ENCODE measurements at regions not wholly inside any gene's neighbourhood (a gene's known extent, or its start where the extent isn't known, plus 50 kb on each side); places are given as distances from the start of the nearest gene placed in this dataset.

DNA sequence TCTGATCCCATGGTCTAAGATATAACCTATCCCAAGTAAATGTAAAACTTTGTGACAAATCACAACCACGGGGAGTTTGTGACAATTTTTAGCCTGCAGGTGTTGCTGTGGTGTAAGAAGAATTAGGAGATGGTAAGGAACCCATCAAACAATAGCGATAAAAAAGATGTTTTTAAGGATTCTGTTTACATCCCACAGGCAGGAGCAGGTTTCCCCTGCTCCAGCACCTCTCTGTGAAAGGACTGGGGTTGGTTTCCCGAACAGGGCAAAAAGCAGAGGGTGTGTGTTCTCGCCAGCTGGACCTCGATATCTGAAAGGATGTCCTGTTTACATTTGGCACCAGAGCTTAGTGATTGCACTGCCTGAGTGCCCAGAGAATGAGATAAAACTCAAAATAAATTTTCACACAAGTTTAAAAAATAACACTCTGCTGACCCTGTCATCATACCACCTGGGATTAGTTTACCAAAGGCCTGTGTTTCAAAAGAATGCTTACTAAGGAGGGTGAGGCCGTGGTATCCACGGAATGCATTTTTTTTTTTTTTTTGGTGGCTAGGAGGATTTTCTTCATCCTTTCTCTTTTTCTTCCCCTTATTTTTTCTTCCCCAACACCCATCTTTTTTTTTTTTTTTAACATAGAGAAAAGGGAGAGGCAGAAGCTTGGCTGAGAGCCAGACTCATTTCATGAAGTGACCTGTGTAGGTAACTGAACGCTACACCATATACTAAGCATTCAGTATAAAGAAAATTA, 151.8 kb upstream of the DPH6 start:
- TF ChIP-seq, protein P1, sequence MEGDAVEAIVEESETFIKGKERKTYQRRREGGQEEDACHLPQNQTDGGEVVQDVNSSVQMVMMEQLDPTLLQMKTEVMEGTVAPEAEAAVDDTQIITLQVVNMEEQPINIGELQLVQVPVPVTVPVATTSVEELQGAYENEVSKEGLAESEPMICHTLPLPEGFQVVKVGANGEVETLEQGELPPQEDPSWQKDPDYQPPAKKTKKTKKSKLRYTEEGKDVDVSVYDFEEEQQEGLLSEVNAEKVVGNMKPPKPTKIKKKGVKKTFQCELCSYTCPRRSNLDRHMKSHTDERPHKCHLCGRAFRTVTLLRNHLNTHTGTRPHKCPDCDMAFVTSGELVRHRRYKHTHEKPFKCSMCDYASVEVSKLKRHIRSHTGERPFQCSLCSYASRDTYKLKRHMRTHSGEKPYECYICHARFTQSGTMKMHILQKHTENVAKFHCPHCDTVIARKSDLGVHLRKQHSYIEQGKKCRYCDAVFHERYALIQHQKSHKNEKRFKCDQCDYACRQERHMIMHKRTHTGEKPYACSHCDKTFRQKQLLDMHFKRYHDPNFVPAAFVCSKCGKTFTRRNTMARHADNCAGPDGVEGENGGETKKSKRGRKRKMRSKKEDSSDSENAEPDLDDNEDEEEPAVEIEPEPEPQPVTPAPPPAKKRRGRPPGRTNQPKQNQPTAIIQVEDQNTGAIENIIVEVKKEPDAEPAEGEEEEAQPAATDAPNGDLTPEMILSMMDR (IDR thresholded peaks at IDR 0.05) = no peak
- TF ChIP-seq POLR2A (IDR thresholded peaks at IDR 0.05) = no peak

Data from tibial nerve (tissue), 3 donors.